HT1080 (cell line): ENCODE measurements at regions not wholly inside any gene's neighbourhood (a gene's known extent, or its start where the extent isn't known, plus 50 kb on each side); places are given as distances from the start of the nearest gene placed in this dataset.
"Not testable (repeated sequence)": the region's sequence is repeated elsewhere in the genome, so short reads cannot be mapped to it uniquely, and the experiment has no call there.

ENCODE experiments used
- DNase-seq: peaks from one replicate; pipeline ENCODE4 v3.0.0-alpha.2; 2015; ENCODE audit warnings: low read depth

GRCh38 chr7:53387515-53387914 lies 352.1 kb downstream of the POM121L12 start:
- no peak for DNase-seq

- no peak for DNase-seq
Observed at GRCh38 chr7:53397911-53398310, 362.5 kb downstream of the POM121L12 start.

DNA sequence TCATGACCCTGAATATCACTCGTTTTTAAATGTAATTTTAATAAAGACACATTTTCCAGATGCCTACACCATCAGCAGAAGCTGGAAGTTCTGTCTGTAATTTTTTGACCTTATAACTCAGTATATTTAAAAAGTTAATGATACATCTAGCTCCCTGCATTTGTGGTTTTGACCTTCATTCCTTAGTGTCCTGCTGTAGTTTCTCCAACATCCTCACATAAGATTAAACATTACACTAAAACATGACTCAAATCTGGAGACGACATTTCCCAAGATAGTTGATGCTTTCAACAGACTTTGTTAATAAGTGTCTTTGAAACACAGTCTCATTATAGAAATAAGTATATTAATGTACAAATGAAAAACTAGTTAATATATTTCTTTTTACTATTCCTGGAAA lies 363.1 kb downstream of the POM121L12 start:
- no peak for DNase-seq

GRCh38 chr7:53413021-53413420 lies 377.6 kb downstream of the POM121L12 start:
- DNase-seq, result no peak

- no peak for DNase-seq
Observed at GRCh38 chr7:53415816-53416215, 380.4 kb downstream of the POM121L12 start.

DNA sequence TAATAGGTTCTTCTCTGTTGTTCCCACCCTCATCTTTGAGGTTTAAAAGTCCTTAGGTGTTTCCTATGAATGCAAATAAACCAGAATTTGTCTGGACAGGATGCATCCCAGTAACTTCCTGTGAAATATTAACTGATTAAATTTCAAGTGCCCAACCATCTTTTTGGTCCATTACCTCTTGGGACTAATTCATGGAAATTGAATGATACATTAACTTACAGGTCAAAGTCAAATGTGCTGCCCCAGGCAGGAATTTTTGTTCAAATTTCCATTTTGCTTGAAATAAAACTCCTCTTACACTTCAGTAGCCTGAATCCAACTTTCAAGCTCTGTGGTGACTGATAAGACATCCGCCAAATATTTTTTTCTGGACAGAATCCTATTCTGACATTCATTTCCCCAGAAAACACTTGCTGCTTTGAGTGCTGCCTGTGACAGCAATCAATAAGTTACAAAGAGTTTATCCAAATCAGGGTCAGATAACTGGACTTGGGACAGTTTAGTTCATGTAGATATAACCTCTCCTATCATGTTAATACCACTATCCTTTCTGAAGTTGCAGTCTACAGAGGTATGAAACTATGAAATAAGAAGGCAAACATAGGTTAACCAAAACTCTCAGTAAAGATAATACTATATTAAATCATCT lies 383.5 kb downstream of the POM121L12 start:
- DNase-seq, result no peak

- DNase-seq, result no peak
Observed at GRCh38 chr7:53420550-53420949, 385.1 kb downstream of the POM121L12 start.

DNA sequence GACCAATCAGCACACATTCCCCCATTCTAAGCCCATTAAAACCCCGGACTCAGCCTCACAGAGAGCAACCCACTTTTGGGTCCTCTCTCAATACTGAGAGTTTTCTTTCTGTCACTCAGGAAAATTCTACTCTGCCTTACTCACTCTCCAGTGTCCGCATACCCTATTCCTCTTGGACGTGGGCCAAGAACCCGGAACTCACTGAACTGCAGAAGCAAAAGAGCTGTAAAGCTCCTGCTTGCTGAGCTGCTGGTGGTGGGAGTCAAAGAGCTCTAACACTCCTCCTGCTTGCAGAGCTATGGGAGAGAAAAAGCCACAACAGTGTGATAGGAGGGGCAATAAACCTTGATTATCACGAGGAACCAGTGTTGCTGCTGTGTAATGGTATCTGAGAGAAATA lies 386.9 kb downstream of the POM121L12 start:
- peak; percentile 26 for DNase-seq

- DNase-seq, result peak; percentile 55
Observed at GRCh38 chr7:53426145-53426750, 390.8 kb downstream of the POM121L12 start.

- DNase-seq, result no peak
Observed at GRCh38 chr7:53428045-53428444, 392.6 kb downstream of the POM121L12 start.

DNA sequence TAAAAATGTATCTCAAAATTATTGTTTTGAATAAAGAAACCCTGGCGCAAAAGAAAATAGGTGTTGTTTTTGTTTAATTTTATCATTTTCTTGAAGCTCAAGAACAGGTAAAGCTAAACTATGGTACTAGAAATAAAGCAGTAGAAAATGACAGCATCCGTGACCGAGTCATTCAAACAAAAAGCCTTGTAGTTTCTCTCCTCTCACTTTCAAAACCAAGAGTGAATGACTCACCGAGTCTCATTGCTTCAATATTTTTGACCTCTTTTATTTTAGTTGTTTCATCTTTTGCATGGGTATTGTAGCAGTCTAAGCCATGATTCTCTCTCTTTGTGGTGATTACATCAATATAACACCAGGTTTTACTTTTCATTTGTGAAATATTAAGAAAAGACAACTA lies 396.5 kb downstream of the POM121L12 start:
- peak; percentile 48 for DNase-seq

DNA sequence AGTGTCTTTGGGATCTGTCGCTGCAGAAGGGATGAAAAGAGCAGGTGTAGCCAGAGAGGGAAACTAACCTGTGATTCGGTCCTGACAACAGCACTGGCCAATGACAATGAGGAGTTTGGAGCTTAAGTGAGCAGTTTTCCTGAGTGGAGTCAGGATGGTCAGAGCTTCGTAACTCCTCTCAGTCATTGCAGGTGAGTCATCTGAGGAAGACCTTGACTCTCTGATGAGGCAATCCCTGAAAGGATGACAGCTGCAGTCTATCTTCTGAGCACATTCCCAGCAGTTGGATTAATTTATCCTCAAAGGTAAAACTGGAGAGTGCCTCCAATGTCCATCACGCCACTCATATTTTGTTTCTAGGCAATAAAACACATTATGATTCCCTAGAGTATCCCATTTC lies 401.9 kb downstream of the POM121L12 start:
- DNase-seq, result peak; percentile 65

GRCh38 chr7:53446170-53446569 lies 410.7 kb downstream of the POM121L12 start:
- DNase-seq, result no peak

DNA sequence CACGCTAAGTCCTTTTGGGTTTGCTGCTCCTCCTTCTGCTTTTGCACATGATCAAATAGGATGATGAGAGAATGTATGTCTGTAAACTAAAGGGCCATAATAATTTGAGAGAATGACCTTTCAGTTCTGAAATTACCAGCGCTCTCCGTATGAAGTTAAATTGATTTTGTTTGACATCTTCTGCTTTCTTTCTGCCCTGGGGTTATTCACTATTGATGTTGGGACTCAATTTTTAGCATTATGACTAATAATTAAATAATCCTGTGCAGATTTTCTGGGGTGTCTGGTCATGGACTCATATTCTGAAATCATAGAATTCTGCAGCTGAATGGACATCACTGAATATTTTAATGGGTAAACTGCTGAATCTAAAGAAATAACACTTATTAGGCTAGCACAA lies 423.2 kb downstream of the POM121L12 start:
- no peak for DNase-seq

GRCh38 chr7:53466371-53466770 lies 430.9 kb downstream of the POM121L12 start:
- DNase-seq, result no peak

GRCh38 chr7:53470336-53470970 lies 435.0 kb downstream of the POM121L12 start:
- DNase-seq, result peak; percentile 31

DNA sequence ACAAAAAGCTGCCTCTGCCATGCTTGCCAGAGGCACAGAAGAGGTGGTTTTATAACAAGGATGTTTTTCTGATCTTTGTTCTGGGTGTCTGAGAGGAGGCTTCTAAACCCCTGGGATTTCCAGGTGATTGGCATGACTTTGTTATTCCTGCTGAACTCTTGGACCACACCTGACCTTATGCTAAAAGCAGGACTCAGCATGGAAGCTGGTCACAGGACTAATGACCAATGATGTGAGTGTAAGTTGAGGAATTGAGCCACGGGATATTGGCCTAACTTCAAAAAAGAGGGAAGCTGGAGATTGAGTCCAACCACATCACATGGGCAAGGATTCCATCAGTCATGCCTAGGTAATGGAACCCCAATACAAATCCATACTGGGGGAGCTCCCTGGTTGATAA lies 437.9 kb downstream of the POM121L12 start:
- peak; percentile 37 for DNase-seq

- DNase-seq, result no peak
Observed at GRCh38 chr7:53475776-53476175, 440.3 kb downstream of the POM121L12 start.

- DNase-seq, result no peak
Observed at GRCh38 chr7:53476566-53476965, 441.1 kb downstream of the POM121L12 start.

DNA sequence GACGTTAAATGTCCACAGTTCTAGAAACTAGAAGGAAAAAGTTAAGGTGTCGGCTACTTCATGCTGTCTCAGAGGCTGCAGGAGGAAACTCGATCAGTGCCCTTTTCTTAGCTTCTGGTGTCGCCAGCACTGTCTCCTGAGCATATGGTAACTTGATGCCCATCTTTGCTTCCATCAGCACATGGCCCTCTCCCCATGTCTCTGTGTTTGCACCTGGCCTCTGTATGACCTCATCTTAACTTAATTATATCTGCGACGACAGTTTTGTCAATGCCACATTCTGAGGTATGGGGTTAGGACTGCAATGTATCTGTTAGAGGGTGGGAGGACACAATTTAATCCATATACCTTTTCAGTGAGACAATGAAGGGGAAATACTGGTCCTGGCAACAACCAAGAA lies 449.9 kb downstream of the POM121L12 start:
- no peak for DNase-seq

- no peak for DNase-seq
Observed at GRCh38 chr7:53491051-53491450, 455.6 kb downstream of the POM121L12 start.

GRCh38 chr7:53495181-53495580 lies 459.7 kb downstream of the POM121L12 start:
- not testable (repeated sequence) for DNase-seq

DNA sequence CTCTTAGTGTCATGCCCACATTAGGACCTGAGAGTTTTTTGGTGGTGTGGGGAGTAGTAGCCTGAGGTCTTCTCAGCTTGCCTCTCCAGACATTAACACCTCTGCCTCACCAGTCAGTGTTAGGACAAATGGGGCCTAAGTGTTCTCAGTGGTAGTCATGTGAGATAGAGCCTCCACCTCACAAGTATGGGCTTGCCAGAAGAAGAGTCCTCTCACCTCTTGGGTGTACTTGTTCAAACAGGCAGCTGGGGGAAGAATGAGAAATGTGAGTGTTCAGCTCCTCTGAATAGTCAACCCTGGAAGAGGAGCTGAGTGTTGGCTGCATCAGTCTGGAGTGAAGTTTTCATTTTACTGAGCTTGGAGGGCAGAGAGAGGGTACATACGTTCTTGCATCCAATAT lies 464.6 kb downstream of the POM121L12 start:
- no peak for DNase-seq
